ENCODE measurements at regions not wholly inside any gene's neighbourhood (a gene's known extent, or its start where the extent isn't known, plus 50 kb on each side); places are given as distances from the start of the nearest gene placed in this dataset.
A peak's percentile ranks its signal among the peaks of the same experiment; 100 is the strongest.

DNA sequence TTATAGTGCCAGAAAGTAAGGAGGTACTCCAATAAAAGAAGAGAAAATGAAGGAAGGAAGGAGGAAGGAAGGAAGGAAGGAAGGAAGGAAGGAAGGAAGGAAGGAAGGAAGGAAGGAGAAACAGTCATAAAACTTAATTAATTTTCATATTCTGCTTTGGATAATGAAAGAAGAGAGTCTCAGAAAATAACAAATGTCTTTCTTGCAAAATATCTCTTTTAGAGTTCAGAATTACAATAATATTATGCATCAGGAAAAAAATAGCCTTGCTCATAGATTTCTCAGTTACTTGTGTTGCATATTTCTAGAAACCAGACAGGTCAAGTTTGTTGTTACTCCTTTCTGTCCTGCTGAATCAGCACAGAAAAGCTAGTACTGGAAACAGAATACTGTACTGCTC lies 130.1 kb upstream of the DKK2 start:
- no peak overlapping the region for H3K4me3 ChIP-seq (ENCODE audit: control insufficient read depth, low read depth, low read length)
- TF ChIP-seq, protein P1, sequence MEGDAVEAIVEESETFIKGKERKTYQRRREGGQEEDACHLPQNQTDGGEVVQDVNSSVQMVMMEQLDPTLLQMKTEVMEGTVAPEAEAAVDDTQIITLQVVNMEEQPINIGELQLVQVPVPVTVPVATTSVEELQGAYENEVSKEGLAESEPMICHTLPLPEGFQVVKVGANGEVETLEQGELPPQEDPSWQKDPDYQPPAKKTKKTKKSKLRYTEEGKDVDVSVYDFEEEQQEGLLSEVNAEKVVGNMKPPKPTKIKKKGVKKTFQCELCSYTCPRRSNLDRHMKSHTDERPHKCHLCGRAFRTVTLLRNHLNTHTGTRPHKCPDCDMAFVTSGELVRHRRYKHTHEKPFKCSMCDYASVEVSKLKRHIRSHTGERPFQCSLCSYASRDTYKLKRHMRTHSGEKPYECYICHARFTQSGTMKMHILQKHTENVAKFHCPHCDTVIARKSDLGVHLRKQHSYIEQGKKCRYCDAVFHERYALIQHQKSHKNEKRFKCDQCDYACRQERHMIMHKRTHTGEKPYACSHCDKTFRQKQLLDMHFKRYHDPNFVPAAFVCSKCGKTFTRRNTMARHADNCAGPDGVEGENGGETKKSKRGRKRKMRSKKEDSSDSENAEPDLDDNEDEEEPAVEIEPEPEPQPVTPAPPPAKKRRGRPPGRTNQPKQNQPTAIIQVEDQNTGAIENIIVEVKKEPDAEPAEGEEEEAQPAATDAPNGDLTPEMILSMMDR (IDR thresholded peaks at IDR 0.05; ENCODE audit: control insufficient read depth, insufficient read depth, low read depth, low read length, missing control alignments): no peak
- no peak for DNase-seq (ENCODE audit: low read depth)

DNA sequence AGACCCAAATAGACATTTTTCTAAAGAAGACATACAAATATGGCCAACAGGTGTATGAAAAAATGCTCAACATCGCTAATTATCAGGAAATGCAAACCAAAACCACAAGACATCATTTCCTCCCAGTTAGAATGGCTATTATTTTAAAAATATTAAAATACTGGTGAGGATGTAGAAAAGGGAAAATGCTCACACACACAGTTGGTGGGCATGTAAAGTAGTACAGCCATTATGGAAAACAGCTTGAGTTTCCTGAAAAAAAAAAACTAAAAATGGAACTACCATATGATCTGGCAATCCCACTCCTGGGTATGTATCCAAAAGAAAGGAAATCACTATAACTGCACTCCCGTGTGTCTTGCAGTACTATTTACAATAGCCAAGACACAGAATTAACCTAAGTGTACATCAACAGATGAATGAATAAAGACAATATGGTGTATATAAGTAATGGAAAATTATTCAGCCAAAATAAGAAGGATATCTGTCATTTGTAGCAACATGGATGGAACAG lies 128.9 kb upstream of the DKK2 start:
- DNase-seq (ENCODE audit: low read depth): no peak
- TF ChIP-seq, protein P1 (IDR thresholded peaks at IDR 0.05; ENCODE audit: control insufficient read depth, insufficient read depth, low read depth, low read length, missing control alignments): no peak
- H3K4me3 ChIP-seq (ENCODE audit: control insufficient read depth, low read depth, low read length): no peak overlapping the region

DNA sequence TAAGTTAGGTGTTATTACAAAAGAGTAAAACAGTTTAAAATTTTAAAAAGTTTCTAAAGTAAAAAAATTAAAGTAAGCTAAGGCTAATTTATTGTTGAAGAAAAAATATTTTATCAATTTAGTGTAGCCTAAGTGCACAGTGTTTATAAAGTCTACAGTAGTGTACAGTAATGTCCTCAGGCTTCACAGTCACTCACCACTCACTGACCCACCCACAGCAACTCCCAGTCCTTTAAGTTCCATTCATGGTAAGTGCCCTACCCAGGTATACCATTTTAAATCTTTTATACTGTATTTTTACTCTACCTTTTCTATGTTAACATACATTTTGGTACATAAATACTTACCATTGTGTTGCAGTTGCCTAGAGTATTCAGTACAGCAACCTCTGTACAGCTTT lies 120.3 kb upstream of the DKK2 start:
- TF ChIP-seq, protein P1 (IDR thresholded peaks at IDR 0.05; ENCODE audit: control insufficient read depth, insufficient read depth, low read depth, low read length, missing control alignments): no peak
- DNase-seq (ENCODE audit: low read depth): no peak
- H3K4me3 ChIP-seq (ENCODE audit: control insufficient read depth, low read depth, low read length): no peak overlapping the region

DNA sequence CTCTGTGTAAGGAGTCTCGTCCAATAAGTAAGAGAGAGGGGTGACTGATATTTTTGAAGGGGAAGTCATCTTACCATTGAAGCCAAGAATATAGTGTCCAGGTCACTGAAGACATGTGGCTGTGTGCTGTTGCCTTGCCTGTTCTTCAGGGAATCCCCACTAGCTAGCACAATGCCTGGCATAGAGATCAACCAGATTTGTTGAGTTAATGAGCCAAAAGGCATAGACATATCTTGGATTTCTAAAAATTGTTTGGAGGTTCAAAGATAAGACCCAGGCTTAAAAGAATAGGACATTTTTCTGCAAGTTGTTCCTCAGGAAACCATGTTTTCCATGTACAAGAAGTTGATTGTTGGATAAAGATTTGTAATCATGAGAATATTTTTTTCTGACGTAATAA lies 119.3 kb upstream of the DKK2 start:
- TF ChIP-seq, protein P1 (IDR thresholded peaks at IDR 0.05; ENCODE audit: control insufficient read depth, insufficient read depth, low read depth, low read length, missing control alignments): no peak
- DNase-seq (ENCODE audit: low read depth): no peak
- H3K4me3 ChIP-seq (ENCODE audit: control insufficient read depth, low read depth, low read length): no peak overlapping the region

DNA sequence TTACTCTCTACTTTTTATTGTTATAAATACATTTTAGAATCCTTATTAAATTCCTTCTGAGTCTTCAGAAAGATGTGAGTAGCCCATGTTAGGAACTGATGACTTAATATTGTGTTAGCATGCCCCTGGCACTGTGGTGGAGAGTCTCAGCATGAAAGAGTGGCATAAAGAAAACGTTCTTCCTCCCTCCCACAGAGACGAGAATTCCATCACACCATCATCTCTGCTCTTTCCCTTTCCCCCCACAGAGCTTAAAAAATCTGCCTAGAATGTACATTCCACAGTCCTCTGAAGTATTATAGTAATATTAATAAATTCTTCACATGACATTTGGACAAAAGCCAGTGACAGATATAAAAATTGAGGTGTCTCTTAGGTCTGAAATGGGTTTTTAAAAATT lies 117.8 kb upstream of the DKK2 start:
- DNase-seq (ENCODE audit: low read depth): no peak
- H3K4me3 ChIP-seq (ENCODE audit: control insufficient read depth, low read depth, low read length): no peak overlapping the region
- TF ChIP-seq, protein P1 (IDR thresholded peaks at IDR 0.05; ENCODE audit: control insufficient read depth, insufficient read depth, low read depth, low read length, missing control alignments): no peak

DNA sequence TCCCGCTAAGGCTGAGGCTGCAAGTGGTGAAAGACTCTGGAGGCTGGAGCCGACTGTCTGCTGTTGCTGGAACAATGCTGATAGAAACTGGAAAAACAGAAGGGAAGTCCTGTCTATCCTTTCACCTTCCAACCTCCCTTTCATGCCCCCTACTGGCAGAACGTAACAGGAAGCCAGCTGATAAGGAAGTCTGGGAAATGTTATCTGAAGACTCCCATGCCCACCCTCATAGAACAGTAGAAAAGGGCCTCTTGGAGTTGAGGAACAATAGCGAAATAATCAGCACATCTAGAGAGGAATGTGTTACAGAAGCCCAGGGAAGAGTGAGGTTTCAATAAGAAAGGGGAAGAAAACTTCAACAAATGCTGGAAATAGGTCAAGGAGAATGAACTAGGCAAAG lies 117.1 kb upstream of the DKK2 start:
- H3K4me3 ChIP-seq (ENCODE audit: control insufficient read depth, low read depth, low read length): no peak overlapping the region
- DNase-seq (ENCODE audit: low read depth): no peak
- TF ChIP-seq, protein P1 (IDR thresholded peaks at IDR 0.05; ENCODE audit: control insufficient read depth, insufficient read depth, low read depth, low read length, missing control alignments): peak; percentile 60

DNA sequence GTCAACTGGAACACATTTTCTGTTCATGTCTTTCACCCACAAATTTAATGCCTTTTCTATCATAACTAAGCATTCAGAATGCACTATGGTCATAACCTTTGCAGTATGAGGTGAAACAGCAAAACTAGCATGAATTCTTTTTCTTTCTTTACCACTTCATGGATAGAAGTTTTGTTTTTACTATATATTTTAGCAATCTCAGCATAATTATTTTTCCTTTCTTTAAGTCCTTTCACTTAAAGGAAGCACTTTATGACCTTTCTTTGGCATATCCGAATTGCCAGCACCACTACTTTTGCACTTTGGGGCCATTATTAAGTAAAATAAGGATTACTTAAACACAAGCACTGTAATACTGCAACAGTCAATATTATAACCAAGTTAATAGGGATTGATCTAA lies 115.1 kb upstream of the DKK2 start:
- TF ChIP-seq, protein P1 (IDR thresholded peaks at IDR 0.05; ENCODE audit: control insufficient read depth, insufficient read depth, low read depth, low read length, missing control alignments): no peak

More for the DNA sequence above, 115.1 kb upstream of the DKK2 start:
- DNase-seq (ENCODE audit: low read depth): no peak
- no peak overlapping the region for H3K4me3 ChIP-seq (ENCODE audit: control insufficient read depth, low read depth, low read length)

Data from AG09309 (cell line).